HEK293 (cell line): ENCODE measurements at regions not wholly inside any gene's neighbourhood (a gene's known extent, or its start where the extent isn't known, plus 50 kb on each side); places are given as distances from the start of the nearest gene placed in this dataset.

Experiments used
- AEBP2 ChIP-seq: fragments of 450-650 bp; formaldehyde crosslinking; IDR thresholded peaks from 2 replicates; pipeline ENCODE4 v1.5.1; 2016; ENCODE audit warnings: missing biosample characterization, missing genetic modification characterization, borderline replicate concordance
- CTCF ChIP-seq: fragments of 450-650 bp; formaldehyde crosslinking; IDR thresholded peaks from 2 replicates; pipeline ENCODE4 v1.5.1; 2016; ENCODE audit warnings: missing biosample characterization, missing genetic modification characterization
- YY1 ChIP-seq: fragments of 450-650 bp; formaldehyde crosslinking; IDR thresholded peaks from 2 replicates; pipeline ENCODE4 v1.5.1; 2018; ENCODE audit warnings: missing biosample characterization, missing genetic modification characterization
- ZNF114 ChIP-seq: fragments of 450-650 bp; formaldehyde crosslinking; IDR thresholded peaks from 2 replicates; pipeline ENCODE4 v1.5.0; 2017; ENCODE audit warnings: missing biosample characterization, missing genetic modification characterization
- ZNF138 ChIP-seq: fragments of 450-650 bp; formaldehyde crosslinking; IDR thresholded peaks from 2 replicates; pipeline ENCODE4 v1.5.1; 2016; ENCODE audit warnings: missing biosample characterization, missing genetic modification characterization, borderline replicate concordance
- ZNF157 ChIP-seq: fragments of 450-650 bp; formaldehyde crosslinking; IDR thresholded peaks from 2 replicates; pipeline ENCODE4 v1.5.1; 2016; ENCODE audit warnings: missing biosample characterization, missing genetic modification characterization
- ZNF19 ChIP-seq: fragments of 450-650 bp; formaldehyde crosslinking; IDR thresholded peaks from 2 replicates; pipeline ENCODE4; 2016; ENCODE audit warnings: missing biosample characterization, missing genetic modification characterization, low read depth
- ZNF362 ChIP-seq: fragments of 450-650 bp; formaldehyde crosslinking; IDR thresholded peaks from 2 replicates; pipeline ENCODE4 v1.5.1; 2016; ENCODE audit warnings: missing biosample characterization, missing genetic modification characterization
- ZNF433 ChIP-seq: fragments of 450-650 bp; formaldehyde crosslinking; IDR thresholded peaks from 2 replicates; pipeline ENCODE4 v1.5.1; 2016; ENCODE audit warnings: missing biosample characterization, missing genetic modification characterization, low read depth
- ZNF501 ChIP-seq: fragments of 450-650 bp; formaldehyde crosslinking; IDR thresholded peaks from 2 replicates; pipeline ENCODE4 v1.5.1; 2016; ENCODE audit warnings: missing biosample characterization, missing genetic modification characterization
- ZSCAN30 ChIP-seq: fragments of 450-650 bp; IDR thresholded peaks from 2 replicates; pipeline ENCODE4 v1.5.1; 2018; ENCODE audit warnings: missing biosample characterization, mild to moderate bottlenecking, missing genetic modification characterization, moderate library complexity
- TF ChIP-seq, protein P1 (sequence below): fragments of 450-650 bp; formaldehyde crosslinking; IDR thresholded peaks from 2 replicates; pipeline ENCODE4 v1.5.1; 2016; ENCODE audit warnings: missing biosample characterization, missing genetic modification characterization, low read depth
- TF ChIP-seq, protein P2 (sequence below): fragments of 450-650 bp; formaldehyde crosslinking; IDR thresholded peaks from 2 replicates; pipeline ENCODE4 v1.5.1; 2016; ENCODE audit warnings: missing biosample characterization, missing genetic modification characterization
- TF ChIP-seq, protein P3 (sequence below): fragments of 450-650 bp; formaldehyde crosslinking; IDR thresholded peaks from 2 replicates; pipeline ENCODE4 v1.5.1; 2016; ENCODE audit warnings: missing biosample characterization, missing genetic modification characterization

DNA sequence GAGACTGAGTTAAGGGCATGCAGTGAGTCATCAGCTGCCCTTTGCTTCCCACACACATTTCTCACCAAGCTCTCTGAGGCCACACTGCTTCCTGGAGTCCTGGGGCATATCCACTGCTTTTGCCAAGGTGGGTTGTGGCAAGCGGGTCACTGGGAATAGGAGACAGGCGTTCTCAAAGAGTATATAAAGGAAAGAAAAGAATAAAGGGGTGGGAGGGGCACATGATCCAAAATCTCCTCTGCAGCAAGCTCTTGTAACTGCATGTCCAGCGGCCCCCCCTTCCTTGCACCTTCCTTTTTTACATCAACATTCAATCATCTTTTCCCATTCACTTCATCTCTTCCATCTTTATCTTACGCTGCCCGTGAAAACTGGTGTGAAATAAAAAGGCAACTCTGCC lies 259.1 kb upstream of the RPL38 start:
- TF ChIP-seq ZNF157 (tag by site-specific recombination) (no peak), ZNF433 (no peak), ZSCAN30 (no peak), ZNF114 (tag by site-specific recombination) (no peak), ZNF138 (tag by site-specific recombination) (no peak), CTCF (tag by site-specific recombination) (no peak), AEBP2 (tag by site-specific recombination) (no peak), ZNF19 (no peak), YY1 (tag by site-specific recombination) (no peak), ZNF362 (tag by site-specific recombination) (no peak), ZNF501 (tag by site-specific recombination) (no peak)
- TF ChIP-seq, protein P1, sequence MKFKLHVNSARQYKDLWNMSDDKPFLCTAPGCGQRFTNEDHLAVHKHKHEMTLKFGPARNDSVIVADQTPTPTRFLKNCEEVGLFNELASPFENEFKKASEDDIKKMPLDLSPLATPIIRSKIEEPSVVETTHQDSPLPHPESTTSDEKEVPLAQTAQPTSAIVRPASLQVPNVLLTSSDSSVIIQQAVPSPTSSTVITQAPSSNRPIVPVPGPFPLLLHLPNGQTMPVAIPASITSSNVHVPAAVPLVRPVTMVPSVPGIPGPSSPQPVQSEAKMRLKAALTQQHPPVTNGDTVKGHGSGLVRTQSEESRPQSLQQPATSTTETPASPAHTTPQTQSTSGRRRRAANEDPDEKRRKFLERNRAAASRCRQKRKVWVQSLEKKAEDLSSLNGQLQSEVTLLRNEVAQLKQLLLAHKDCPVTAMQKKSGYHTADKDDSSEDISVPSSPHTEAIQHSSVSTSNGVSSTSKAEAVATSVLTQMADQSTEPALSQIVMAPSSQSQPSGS: no peak
- TF ChIP-seq, protein P2, sequence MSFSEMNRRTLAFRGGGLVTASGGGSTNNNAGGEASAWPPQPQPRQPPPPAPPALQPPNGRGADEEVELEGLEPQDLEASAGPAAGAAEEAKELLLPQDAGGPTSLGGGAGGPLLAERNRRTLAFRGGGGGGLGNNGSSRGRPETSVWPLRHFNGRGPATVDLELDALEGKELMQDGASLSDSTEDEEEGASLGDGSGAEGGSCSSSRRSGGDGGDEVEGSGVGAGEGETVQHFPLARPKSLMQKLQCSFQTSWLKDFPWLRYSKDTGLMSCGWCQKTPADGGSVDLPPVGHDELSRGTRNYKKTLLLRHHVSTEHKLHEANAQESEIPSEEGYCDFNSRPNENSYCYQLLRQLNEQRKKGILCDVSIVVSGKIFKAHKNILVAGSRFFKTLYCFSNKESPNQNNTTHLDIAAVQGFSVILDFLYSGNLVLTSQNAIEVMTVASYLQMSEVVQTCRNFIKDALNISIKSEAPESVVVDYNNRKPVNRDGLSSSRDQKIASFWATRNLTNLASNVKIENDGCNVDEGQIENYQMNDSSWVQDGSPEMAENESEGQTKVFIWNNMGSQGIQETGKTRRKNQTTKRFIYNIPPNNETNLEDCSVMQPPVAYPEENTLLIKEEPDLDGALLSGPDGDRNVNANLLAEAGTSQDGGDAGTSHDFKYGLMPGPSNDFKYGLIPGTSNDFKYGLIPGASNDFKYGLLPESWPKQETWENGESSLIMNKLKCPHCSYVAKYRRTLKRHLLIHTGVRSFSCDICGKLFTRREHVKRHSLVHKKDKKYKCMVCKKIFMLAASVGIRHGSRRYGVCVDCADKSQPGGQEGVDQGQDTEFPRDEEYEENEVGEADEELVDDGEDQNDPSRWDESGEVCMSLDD (tag by site-specific recombination): no peak
- TF ChIP-seq, protein P3, sequence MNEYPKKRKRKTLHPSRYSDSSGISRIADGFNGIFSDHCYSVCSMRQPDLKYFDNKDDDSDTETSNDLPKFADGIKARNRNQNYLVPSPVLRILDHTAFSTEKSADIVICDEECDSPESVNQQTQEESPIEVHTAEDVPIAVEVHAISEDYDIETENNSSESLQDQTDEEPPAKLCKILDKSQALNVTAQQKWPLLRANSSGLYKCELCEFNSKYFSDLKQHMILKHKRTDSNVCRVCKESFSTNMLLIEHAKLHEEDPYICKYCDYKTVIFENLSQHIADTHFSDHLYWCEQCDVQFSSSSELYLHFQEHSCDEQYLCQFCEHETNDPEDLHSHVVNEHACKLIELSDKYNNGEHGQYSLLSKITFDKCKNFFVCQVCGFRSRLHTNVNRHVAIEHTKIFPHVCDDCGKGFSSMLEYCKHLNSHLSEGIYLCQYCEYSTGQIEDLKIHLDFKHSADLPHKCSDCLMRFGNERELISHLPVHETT (tag by site-specific recombination): no peak
